WTC11 (cell line): ENCODE measurements at regions not wholly inside any gene's neighbourhood (a gene's known extent, or its start where the extent isn't known, plus 50 kb on each side); places are given as distances from the start of the nearest gene placed in this dataset.

Source experiments
- ATAC-seq: fragments of 200-7000 bp; cut with Tn5 transposase; 2 replicates; pipeline ENCODE4 v1.10.0; 2021; ENCODE audit warnings: mild to moderate bottlenecking, moderate library complexity
- CTCF ChIA-PET: fragments of 300-600 bp; sonication (Branson Sonifier 250); formaldehyde crosslinking; loops from one replicate; lab custom pipeline; 2021; ENCODE audit warnings: antibody characterized with exemption; lab: Charles Lee
- POLR2A ChIA-PET: fragments of 350-600 bp; sonication (Branson Sonifier 250); formaldehyde crosslinking; loops from one replicate; lab custom pipeline; 2021; ENCODE audit warnings: antibody characterized with exemption; lab: Charles Lee
- DNase-seq: peaks from one replicate; pipeline ENCODE4 v3.0.0; 2021; ENCODE audit warnings: low spot score
- H3K27ac Mint-ChIP-seq: 2 replicates; pipeline ENCODE4 v1.8.0; 2021; ENCODE audit warnings: mixed read lengths
- H3K27me3 Mint-ChIP-seq: 2 replicates; pipeline ENCODE4 v1.8.0; 2021; ENCODE audit warnings: low read depth, mild to moderate bottlenecking, moderate library complexity, mixed read lengths
- H3K36me3 Mint-ChIP-seq: 2 replicates; pipeline ENCODE4 v1.8.0; 2021; ENCODE audit warnings: mixed read lengths
- H3K4me1 Mint-ChIP-seq: 2 replicates; pipeline ENCODE4 v1.8.0; 2022; ENCODE audit warnings: mixed read lengths
- H3K4me3 Mint-ChIP-seq: 2 replicates; pipeline ENCODE4 v1.8.0; 2021; ENCODE audit warnings: mild to moderate bottlenecking, moderate library complexity, mixed read lengths
- H3K9me3 Mint-ChIP-seq: 2 replicates; pipeline ENCODE4 v1.8.0; 2021; ENCODE audit warnings: mixed read lengths
- ATF1 ChIP-seq: sonication (generic); formaldehyde crosslinking; IDR thresholded peaks from 2 replicates; pipeline ENCODE4 v1.8.1; 2023; ENCODE audit warnings: mild to moderate bottlenecking, moderate library complexity, missing genetic modification reagents
- CREM ChIP-seq: sonication (generic); formaldehyde crosslinking; IDR thresholded peaks from 2 replicates; pipeline ENCODE4 v1.8.1; 2022; ENCODE audit warnings: mild to moderate bottlenecking, missing genetic modification reagents, moderate library complexity
- CTCF ChIP-seq: fragments of 200-600 bp; IDR thresholded peaks from 2 replicates; pipeline ENCODE4 v1.8.0; 2022; ENCODE audit warnings: antibody characterized with exemption
- EMX1 ChIP-seq: fragments of 250-450 bp; sonication (Bioruptor Pico); IDR thresholded peaks from 2 replicates; pipeline ENCODE4 v1.8.0; 2021; ENCODE audit warnings: mild to moderate bottlenecking
- ERG ChIP-seq: fragments of 250-450 bp; sonication (Bioruptor Pico); IDR thresholded peaks from 2 replicates; pipeline ENCODE4 v1.8.0; 2021; ENCODE audit warnings: mild to moderate bottlenecking
- ETV6 ChIP-seq: sonication (generic); formaldehyde crosslinking; IDR thresholded peaks from 2 replicates; pipeline ENCODE4 v1.8.1; 2022; ENCODE audit warnings: mild to moderate bottlenecking, missing genetic modification reagents
- FOXK1 ChIP-seq: sonication (generic); formaldehyde crosslinking; IDR thresholded peaks from 2 replicates; pipeline ENCODE4 v1.8.0; 2022; ENCODE audit warnings: mild to moderate bottlenecking, moderate library complexity, missing genetic modification reagents
- GABPB1 ChIP-seq: sonication (generic); formaldehyde crosslinking; IDR thresholded peaks from 2 replicates; pipeline ENCODE4 v1.8.1; 2023; ENCODE audit warnings: mild to moderate bottlenecking, missing genetic modification reagents
- HMGA2 ChIP-seq: fragments of 250-450 bp; sonication (Bioruptor Pico); IDR thresholded peaks from 2 replicates; pipeline ENCODE4 v1.4.0; 2021; ENCODE audit warnings: mild to moderate bottlenecking, moderate library complexity
- IRF1 ChIP-seq: sonication (generic); formaldehyde crosslinking; IDR thresholded peaks from 2 replicates; pipeline ENCODE4 v1.8.0; 2023; ENCODE audit warnings: missing genetic modification reagents
- NFYB ChIP-seq: sonication (generic); formaldehyde crosslinking; conservative IDR thresholded peaks from 2 replicates; pipeline ENCODE4 v1.8.0; 2022; ENCODE audit warnings: low read depth, missing genetic modification reagents
- NR3C1 ChIP-seq: sonication (generic); formaldehyde crosslinking; conservative IDR thresholded peaks from 2 replicates; pipeline ENCODE4 v1.8.1; 2023; ENCODE audit warnings: low read depth, mild to moderate bottlenecking, missing genetic modification reagents
- PREB ChIP-seq: sonication (generic); formaldehyde crosslinking; IDR thresholded peaks from 2 replicates; pipeline ENCODE4 v1.8.1; 2022; ENCODE audit warnings: mild to moderate bottlenecking, missing genetic modification reagents, moderate library complexity, borderline replicate concordance
- PRRX2 ChIP-seq: fragments of 250-450 bp; sonication (Bioruptor Pico); IDR thresholded peaks from 2 replicates; pipeline ENCODE4 v1.8.0; 2021; ENCODE audit warnings: mild to moderate bottlenecking
- RORB ChIP-seq: fragments of 250-450 bp; sonication (Bioruptor Pico); IDR thresholded peaks from 2 replicates; pipeline ENCODE4 v1.9.0; 2021; ENCODE audit warnings: mild to moderate bottlenecking
- SMAD4 ChIP-seq: sonication (generic); formaldehyde crosslinking; IDR thresholded peaks from 2 replicates; pipeline ENCODE4 v1.8.0; 2022; ENCODE audit warnings: mild to moderate bottlenecking, missing genetic modification reagents
- SOX15 ChIP-seq: fragments of 250-450 bp; sonication (Bioruptor Pico); IDR thresholded peaks from 2 replicates; pipeline ENCODE4 v1.9.0; 2021; ENCODE audit warnings: mild to moderate bottlenecking
- TCF7 ChIP-seq: sonication (generic); formaldehyde crosslinking; IDR thresholded peaks from 2 replicates; pipeline ENCODE4 v1.8.0; 2022; ENCODE audit warnings: mild to moderate bottlenecking, low read depth, missing genetic modification reagents, moderate library complexity
- TP53 ChIP-seq: sonication (generic); formaldehyde crosslinking; IDR thresholded peaks from 2 replicates; pipeline ENCODE4 v1.8.1; 2023; ENCODE audit warnings: mild to moderate bottlenecking, missing genetic modification reagents
- ZNF219 ChIP-seq: sonication (generic); formaldehyde crosslinking; IDR thresholded peaks from 2 replicates; pipeline ENCODE4 v1.8.0; 2023; ENCODE audit warnings: missing genetic modification reagents, mild to moderate bottlenecking, borderline replicate concordance
- ZNF317 ChIP-seq: sonication (generic); formaldehyde crosslinking; IDR thresholded peaks from 2 replicates; pipeline ENCODE4 v1.8.1; 2023; ENCODE audit warnings: low read depth, mild to moderate bottlenecking, moderate library complexity, missing genetic modification reagents, borderline replicate concordance
- ZNF671 ChIP-seq: fragments of 250-450 bp; sonication (Bioruptor Pico); IDR thresholded peaks from 2 replicates; pipeline ENCODE4 v1.8.0; 2021; ENCODE audit warnings: mild to moderate bottlenecking
- TF ChIP-seq, protein P1 (sequence below): sonication (generic); formaldehyde crosslinking; IDR thresholded peaks from 2 replicates; pipeline ENCODE4 v1.8.0; 2023; ENCODE audit warnings: missing genetic modification reagents, mild to moderate bottlenecking, borderline replicate concordance
- TF ChIP-seq, protein P2 (sequence below): sonication (generic); formaldehyde crosslinking; IDR thresholded peaks from 2 replicates; pipeline ENCODE4 v1.8.1; 2023; ENCODE audit warnings: mild to moderate bottlenecking, missing genetic modification reagents, moderate library complexity
- TF ChIP-seq, protein P3 (sequence below): sonication (generic); formaldehyde crosslinking; conservative IDR thresholded peaks from 2 replicates; pipeline ENCODE4 v1.8.1; 2022; ENCODE audit warnings: mild to moderate bottlenecking, missing genetic modification reagents

GRCh38 chr7:25886387-25887240, 265.4 kb upstream of the NFE2L3 start:
- CTCF ChIA-PET = no interaction called here
- POLR2A ChIA-PET = no interaction called here
- Mint-ChIP-seq H3K9me3 (no peaks in the 10 kb centered on the region), H3K4me3 (no peak overlapping the region), H3K36me3 (no peaks in the 10 kb centered on the region), H3K27ac (no peak overlapping the region), H3K27me3 (peaks cover 6% of the 10 kb centered on the region; the same call in 1 of the 2 replicates), H3K4me1 (peaks cover 16% of the 10 kb centered on the region)
- ATAC-seq (no peak), DNase-seq (no peak)
- TF ChIP-seq PRRX2 (CRISPR knock-in tag) (no peak), FOXK1 (CRISPR knock-in tag) (no peak), TP53 (no peak), RORB (CRISPR knock-in tag) (no peak), EMX1 (CRISPR knock-in tag) (no peak), ZNF219 (no peak), NFYB (CRISPR knock-in tag) (no peak), NR3C1 (CRISPR knock-in tag) (no peak), ZNF671 (CRISPR knock-in tag) (no peak), CREM (CRISPR knock-in tag) (no peak), GABPB1 (no peak), ETV6 (CRISPR knock-in tag) (no peak), IRF1 (CRISPR knock-in tag) (no peak), ERG (CRISPR knock-in tag) (no peak), HMGA2 (CRISPR knock-in tag) (no peak)
- TF ChIP-seq, protein P1, sequence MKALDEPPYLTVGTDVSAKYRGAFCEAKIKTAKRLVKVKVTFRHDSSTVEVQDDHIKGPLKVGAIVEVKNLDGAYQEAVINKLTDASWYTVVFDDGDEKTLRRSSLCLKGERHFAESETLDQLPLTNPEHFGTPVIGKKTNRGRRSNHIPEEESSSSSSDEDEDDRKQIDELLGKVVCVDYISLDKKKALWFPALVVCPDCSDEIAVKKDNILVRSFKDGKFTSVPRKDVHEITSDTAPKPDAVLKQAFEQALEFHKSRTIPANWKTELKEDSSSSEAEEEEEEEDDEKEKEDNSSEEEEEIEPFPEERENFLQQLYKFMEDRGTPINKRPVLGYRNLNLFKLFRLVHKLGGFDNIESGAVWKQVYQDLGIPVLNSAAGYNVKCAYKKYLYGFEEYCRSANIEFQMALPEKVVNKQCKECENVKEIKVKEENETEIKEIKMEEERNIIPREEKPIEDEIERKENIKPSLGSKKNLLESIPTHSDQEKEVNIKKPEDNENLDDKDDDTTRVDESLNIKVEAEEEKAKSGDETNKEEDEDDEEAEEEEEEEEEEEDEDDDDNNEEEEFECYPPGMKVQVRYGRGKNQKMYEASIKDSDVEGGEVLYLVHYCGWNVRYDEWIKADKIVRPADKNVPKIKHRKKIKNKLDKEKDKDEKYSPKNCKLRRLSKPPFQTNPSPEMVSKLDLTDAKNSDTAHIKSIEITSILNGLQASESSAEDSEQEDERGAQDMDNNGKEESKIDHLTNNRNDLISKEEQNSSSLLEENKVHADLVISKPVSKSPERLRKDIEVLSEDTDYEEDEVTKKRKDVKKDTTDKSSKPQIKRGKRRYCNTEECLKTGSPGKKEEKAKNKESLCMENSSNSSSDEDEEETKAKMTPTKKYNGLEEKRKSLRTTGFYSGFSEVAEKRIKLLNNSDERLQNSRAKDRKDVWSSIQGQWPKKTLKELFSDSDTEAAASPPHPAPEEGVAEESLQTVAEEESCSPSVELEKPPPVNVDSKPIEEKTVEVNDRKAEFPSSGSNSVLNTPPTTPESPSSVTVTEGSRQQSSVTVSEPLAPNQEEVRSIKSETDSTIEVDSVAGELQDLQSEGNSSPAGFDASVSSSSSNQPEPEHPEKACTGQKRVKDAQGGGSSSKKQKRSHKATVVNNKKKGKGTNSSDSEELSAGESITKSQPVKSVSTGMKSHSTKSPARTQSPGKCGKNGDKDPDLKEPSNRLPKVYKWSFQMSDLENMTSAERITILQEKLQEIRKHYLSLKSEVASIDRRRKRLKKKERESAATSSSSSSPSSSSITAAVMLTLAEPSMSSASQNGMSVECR = no peak

GRCh38 chr7:25887266-25887665, 264.7 kb upstream of the NFE2L3 start:
- H3K36me3 Mint-ChIP-seq = no peaks in the 10 kb centered on the region
- CTCF ChIA-PET = no interaction called here
- ATAC-seq (no peak), DNase-seq (no peak)
- H3K27ac Mint-ChIP-seq = no peak overlapping the region
- H3K4me3 Mint-ChIP-seq = no peak overlapping the region
- H3K27me3 Mint-ChIP-seq = peaks cover 6% of the 10 kb centered on the region; the same call in 1 of the 2 replicates
- H3K9me3 Mint-ChIP-seq = no peaks in the 10 kb centered on the region
- peaks cover 16% of the 10 kb centered on the region for H3K4me1 Mint-ChIP-seq
- POLR2A ChIA-PET = no interaction called here
- TF ChIP-seq, protein P2, sequence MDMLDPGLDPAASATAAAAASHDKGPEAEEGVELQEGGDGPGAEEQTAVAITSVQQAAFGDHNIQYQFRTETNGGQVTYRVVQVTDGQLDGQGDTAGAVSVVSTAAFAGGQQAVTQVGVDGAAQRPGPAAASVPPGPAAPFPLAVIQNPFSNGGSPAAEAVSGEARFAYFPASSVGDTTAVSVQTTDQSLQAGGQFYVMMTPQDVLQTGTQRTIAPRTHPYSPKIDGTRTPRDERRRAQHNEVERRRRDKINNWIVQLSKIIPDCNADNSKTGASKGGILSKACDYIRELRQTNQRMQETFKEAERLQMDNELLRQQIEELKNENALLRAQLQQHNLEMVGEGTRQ (CRISPR knock-in tag) = no peak
- TF ChIP-seq IRF1 (CRISPR knock-in tag) (no peak), SOX15 (CRISPR knock-in tag) (no peak), TCF7 (CRISPR knock-in tag) (no peak), ZNF317 (CRISPR knock-in tag) (no peak), NFYB (CRISPR knock-in tag) (no peak), ZNF671 (CRISPR knock-in tag) (no peak), PREB (CRISPR knock-in tag) (no peak), SMAD4 (no peak), ZNF219 (no peak), CTCF (no peak), ATF1 (CRISPR knock-in tag) (no peak)
- TF ChIP-seq, protein P3, sequence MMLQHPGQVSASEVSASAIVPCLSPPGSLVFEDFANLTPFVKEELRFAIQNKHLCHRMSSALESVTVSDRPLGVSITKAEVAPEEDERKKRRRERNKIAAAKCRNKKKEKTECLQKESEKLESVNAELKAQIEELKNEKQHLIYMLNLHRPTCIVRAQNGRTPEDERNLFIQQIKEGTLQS (CRISPR knock-in tag) = no peak
